NCI-H2081 (cell line): ENCODE measurements at regions not wholly inside any gene's neighbourhood (a gene's known extent, or its start where the extent isn't known, plus 50 kb on each side); places are given as distances from the start of the nearest gene placed in this dataset.

Experiments
- DNase-seq, 2 experiments: peaks; one replicate each; lab custom pipeline; 2025; lab: John Stamatoyannopoulos, UW

DNA sequence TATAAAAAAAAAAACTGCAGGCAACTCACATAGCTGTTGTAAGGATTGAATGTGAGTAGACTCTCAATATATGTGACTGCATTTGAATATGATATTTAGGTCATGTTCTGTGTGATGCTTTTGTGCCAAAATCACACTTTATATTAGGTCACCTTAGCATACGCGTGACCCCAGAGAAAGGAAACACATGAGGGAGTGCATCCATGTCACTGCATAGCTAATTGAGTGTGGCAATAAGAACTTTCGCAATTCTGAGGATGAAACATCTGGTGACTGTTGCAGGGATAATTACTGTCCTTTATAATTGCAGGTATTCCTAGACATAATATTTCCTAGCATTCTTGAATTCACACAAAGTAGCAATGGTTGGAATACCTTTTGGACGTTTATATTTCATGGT is 459.5 kb upstream of the KLF4 start:
- no peak for DNase-seq

- no peak for DNase-seq
Observed at GRCh38 chr9:107948601-107949000, 459.0 kb upstream of the KLF4 start.

DNA sequence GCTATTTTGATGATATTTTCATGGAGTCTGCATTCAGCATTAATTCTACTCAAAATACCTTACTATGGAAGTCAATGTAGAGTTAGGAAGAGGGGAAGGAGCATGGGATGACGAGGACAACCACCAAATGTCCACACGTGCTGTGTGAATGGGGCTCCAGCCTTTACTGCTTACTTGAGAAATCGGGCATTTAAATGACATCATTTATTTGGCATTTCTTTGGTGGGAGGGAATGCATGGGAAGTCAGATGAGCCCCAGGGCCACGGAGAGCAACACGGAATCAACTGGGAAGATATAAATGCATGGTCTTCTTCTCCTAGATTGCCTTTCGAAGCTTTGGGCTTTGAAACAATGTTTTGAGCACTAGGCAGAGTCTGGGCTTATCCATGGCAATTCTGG is 458.5 kb upstream of the KLF4 start:
- DNase-seq, result no peak

DNA sequence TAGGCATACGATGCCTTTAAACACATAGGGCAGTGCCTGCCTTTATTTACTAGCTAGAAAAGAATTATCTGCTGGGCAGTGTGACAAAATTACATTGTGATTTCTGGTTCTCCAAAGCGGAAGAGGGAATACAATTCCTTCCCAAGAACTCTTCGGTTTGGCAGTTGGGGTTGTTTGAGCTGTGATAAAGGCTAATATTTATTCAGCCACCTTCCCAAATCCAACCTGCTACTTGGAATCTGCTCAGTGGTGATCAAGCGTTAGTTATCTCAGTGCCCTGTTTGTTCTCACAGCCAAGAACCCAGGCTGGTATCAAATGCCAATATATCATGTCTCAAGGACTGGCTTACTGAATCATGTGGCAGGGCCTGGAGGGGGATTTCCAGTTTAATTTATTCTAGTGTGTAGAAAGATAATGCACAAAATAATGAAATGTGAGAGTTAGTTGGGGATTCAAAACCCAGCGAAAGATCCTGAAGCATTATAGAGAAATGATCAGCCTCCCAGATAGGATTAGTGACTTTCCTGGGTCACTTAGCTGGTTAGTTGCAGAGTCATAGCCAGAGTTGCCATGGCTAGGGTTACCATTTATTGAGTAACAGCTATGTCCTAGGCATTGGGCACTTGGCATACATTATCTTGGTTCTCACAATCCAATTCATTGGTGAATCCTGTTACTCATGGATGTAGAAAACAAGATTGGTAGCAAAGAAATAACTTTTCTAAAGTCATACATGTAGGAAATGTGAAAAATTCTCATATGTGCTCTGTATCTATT is 457.0 kb upstream of the KLF4 start:
- DNase-seq, result no peak

GRCh38 chr9:107945961-107946360 is 456.4 kb upstream of the KLF4 start:
- DNase-seq, result no peak

DNA sequence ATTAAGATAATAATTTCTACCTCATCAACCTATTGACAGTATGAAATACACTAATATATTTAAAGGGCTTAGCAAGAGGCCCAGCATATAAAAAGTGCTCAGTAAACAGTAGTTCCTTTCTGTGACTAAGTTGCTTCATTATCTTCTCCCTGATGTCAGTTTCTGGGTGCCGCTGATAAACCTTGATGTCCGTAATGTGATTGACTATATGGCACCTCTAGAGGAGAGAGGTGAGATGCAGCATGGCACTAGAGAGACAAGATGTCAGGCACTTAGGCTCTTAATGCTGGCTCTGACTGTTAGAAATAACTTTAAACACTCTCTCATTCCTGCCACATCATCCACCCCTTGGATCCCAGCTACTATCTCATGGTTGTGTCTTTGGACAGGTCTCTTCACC is 455.9 kb upstream of the KLF4 start:
- no peak for DNase-seq

DNA sequence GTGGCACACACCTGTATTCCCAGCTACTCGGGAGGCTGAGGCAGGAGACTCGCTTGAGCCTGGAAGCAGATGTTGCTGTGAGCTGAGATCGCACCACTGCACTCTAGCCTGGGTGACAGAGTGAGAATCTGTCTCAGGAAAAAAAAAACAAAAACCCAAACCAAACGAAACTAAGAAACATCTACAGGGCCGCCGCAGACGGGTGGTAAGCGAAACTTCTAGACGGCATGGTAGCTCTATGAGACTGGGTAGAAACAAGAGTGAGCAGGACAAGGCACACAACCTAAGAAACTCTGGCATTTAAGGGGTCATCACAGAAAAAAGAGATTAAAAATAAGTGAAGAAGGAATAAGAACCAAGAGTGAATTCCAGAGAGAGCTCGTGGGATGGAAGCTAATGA is 454.8 kb upstream of the KLF4 start:
- DNase-seq, result no peak

DNA sequence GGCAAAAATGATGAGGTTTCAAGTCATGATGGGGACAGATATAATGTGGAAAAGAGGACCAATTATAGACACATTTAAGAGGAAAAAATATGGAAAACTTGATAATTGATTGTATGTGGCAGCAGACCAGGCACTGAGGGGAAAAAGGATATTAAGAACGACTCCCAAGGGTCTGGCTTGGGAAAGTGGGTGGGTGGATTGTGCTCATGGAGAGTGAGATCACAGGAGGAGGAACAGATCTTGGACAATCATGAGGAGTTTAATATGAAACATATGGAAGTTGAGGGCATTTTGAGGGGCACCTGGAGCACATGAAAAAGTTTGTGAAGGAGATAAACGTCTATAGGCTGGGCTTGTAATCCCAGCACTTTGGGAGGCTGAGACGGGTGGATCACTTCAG is 454.3 kb upstream of the KLF4 start:
- DNase-seq, result no peak

DNA sequence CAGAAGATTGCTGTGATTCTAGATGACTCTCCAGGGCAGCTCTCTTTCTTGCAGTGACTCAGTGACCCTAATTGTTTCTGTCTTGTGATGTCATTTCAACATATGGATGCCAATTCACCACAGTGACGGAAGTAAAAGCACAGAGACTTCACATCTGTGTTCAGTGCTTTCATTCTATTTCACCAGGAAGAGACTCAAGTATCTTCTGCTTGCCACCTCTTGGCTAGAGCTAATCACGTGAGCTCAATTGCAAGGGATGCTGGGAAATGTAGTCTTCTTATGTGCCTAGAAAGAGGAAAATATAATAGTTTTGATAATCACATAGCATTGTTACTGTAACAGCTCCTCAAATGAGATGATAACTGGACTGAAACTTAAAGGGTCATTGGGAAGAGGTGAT is 453.3 kb upstream of the KLF4 start:
- DNase-seq, result no peak

- no peak for DNase-seq
Observed at GRCh38 chr9:107942291-107942690, 452.7 kb upstream of the KLF4 start.

GRCh38 chr9:107940616-107941595 is 451.3 kb upstream of the KLF4 start:
- DNase-seq, result no peak

DNA sequence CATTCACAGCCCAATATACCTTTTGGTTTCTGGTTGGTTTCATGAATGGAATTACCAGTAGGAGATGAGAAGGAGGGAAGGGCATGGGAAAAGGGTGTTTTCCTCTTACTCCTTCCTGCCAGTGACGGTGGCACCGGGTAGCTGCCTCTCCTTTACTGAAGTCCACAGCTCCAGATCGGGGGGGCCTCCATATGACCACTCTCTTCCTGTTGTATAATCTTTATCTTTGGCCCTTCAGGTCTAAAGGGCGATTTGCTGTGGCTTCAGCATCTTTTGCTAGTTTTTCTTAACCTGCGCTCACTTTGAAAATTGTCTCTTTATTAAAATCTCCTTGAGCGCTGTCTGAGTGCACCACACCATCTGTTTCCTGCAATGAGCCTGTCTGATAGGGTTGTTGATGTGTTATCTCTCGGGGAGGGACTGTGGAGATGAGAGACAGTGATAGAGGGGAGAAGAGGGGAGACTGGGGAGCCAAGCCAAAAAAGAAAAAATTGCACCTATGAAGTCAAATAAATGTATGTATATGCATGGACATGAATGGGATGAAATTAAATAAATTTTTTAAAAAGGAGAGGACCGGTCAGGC is 449.3 kb upstream of the KLF4 start:
- no peak for DNase-seq

DNA sequence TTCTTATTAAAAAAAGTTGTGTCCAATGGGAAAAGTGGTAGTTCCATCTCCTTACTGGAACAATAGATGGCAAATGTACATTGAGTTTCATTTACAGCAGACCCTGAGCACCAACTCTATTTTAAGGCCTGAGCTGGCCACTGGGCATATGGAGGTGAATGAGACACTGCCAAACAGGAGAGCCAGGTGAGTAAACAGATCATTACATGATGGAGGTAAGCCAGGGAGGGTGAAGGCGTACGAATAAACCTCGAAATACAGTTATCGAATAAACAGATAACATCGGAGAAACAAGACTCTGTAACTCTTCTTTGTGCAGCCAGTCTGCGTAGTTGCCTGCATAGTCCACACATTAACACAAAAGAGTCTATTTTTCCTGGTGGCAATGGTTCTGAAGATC is 446.4 kb upstream of the KLF4 start:
- peak; percentile 20 to 64 for DNase-seq

DNA sequence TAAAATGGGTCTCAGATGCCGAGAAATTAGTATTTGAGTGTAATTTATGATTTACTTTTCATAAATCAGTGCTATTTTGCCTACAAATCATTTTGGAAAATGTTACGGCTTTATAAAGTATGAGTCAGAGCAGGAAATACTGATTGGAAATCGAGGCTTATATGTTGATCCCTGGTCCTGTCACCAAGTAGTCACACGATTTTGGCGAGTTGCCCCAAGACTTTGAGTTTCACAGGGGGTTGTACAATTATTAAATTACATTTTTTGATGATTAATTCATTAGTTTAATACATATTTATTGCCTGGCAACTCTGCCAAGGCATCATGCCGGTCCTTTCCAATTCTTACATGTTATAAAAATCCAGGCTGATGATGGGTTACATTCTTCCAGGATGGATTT is 443.9 kb upstream of the KLF4 start:
- DNase-seq, result no peak

DNA sequence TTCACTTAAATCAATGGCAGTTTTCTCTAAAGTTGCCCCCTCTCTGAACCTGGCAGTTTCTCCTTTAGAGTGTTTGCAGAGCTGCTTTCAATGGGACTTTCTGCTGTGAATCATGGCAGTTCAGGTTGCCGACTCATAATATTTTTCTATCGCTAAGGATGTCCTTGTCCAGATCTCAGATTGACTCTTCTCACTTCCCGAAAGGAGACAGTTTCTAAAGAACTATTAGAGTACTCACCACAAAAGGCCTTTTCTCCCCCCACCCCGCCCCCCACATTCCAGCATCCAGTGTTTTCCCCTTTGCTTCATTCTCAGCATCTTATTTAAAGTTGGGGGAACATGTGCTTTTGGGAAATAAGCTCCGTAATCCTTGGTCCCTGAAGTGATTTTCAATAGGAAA is 443.5 kb upstream of the KLF4 start:
- DNase-seq, result no peak

DNA sequence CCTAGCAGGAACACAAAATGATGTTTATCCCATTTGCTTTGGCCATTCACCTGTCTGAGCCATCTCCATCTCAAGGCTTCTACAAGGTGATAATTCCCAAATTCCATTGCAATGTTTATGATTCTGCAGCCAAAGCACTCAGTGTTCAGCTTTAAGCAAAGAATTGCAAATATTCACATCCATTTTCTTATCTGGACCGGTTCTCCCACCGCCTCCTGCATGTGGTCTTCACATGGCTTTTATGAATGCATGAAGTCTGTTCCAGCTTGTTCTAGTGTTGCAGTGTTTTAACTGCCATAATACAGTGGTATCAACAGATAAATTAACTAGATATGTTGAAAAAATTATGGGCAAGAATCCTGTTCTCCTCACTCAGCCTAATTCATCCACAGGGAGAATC is 443.0 kb upstream of the KLF4 start:
- DNase-seq, result no peak

DNA sequence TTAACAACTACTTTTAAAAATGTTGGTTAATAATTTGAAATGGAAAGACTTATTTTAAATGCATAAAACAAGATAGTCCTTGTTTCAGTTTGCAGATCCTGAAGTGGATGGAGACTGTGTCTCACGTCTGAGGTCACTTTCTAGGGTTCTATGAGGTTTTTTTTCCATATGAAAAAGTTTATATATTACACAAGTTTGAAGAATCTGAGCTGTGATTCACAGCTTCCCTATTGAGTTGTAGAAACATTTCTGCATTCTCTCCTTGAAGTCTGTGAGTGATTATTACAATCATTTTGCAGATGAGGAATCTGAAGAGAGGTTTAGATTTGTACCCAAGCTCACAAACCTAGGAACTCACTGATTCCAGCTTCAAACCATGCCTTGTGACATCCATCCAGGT is 442.5 kb upstream of the KLF4 start:
- no peak for DNase-seq

DNA sequence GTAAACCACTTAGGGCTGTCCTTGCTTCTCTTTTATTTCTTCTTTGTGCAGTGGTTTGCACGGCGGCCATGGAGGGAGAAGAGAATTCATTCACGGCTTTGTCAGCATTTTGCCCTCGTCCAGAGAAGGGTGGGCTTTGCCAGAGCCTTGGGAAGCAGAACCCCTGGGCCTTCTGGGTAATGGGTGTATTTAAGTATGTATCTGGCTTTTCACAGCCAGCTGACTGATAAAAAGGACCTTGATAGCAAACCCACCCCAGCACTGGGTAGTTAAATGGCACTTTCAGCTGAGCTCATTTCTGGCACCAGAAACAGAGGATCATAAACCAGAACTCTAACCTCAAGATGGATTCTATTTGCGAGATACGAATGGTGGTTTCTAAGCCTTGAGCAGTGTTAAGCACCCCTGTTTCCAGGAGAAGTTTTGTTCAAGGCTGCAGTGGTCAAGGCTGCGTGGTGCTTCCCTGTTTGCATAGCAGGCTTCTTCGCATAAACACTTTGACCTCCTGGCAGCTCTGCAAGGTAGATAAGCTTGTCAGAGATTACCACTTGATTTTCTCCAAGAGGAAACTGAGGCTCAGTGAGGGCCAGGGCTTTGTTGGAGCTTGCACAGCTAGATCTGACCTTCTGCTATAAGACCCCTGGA is 441.6 kb upstream of the KLF4 start:
- no peak for DNase-seq

DNA sequence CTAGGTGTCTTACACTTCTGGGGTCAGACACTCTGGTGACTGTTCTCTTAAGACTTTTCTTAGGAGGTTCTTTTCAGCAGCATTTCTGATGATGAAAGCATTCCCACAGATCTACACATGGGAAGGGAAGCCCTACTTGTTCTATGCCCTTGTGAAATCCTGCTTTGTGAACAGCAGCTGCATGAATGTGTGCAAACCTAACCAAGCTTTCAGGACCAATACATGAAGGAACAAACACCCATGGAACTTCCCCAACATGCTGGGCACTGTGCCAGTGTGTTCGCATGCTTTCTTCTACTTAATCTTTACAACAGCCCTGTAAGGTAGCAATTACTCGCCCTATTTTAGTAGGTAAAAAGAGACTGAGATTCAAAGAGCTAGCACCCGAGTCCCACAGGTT is 439.9 kb upstream of the KLF4 start:
- DNase-seq, result peak; percentile 22 to 60

DNA sequence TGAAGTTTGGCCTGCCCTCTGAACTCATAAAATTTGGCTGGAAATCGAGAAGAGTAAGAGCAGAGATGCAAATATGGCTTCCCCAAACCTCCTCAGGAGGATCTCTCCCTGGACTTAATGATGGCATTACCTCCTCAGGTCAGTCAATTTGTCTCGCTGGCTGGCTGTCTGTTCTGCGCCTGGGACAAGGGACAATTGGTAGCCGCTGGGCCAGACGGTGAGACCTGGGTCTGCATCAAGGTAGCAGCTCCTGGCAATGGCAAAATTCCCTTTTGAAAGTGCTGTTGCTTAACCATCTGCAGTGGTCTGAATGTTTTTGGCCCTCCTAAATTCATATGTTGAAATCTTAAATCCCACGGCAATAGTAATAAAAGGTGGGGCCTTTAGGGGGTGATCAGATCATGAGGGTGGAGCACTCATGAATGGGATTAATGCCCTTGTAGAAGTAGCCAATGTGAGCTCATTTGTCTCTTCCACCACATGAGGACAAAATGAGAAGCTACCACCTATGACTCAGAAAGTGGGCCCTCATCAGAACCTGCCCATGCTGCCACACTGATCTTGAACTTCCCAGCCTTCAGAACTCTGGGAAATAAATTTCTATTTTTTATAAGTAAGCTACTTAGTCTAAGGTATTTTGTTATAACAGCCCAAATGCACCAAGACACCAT is 439.3 kb upstream of the KLF4 start:
- no peak for DNase-seq

DNA sequence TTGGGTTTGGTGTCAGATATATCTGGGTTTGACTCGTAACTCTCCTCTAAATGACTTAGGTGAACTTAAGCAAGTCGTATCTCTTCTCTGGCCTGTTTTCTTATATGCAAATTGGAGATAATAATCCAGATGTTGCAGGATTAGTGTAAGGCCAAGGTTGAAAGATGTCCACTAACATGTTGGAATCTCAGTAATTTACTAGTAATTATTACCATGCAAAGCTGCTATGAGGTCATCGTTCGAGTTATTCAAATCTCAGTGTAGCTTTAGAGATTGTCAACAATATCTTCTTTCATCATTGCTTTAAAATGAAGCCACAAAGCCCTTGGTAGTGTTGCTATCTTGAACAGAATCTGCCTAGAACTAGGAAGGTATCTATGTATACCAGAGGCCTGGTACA is 437.7 kb upstream of the KLF4 start:
- no peak for DNase-seq

GRCh38 chr9:107925749-107926297 is 436.3 kb upstream of the KLF4 start:
- DNase-seq, result no peak
